Suprapubic skin (tissue), 4 donors: ENCODE measurements at regions not wholly inside any gene's neighbourhood (a gene's known extent, or its start where the extent isn't known, plus 50 kb on each side); places are given as distances from the start of the nearest gene placed in this dataset.

Source experiments
- EP300 ChIP-seq: sonication (generic); formaldehyde crosslinking; IDR thresholded peaks from one replicate; pipeline ENCODE4 v1.6.1; 2017; ENCODE audit warnings: antibody characterized with exemption
- POLR2A ChIP-seq, 2 donors: fragments of 450-650 bp; IDR thresholded peaks; one replicate each; pipeline ENCODE4 v1.6.1; 2017; ENCODE audit warnings: antibody characterized with exemption in 2 of 2, mild to moderate bottlenecking in 2 of 2, moderate library complexity in 2 of 2
- POLR2AphosphoS5 ChIP-seq, 3 donors: sonication (generic); formaldehyde crosslinking; IDR thresholded peaks; one replicate each; pipeline ENCODE4 v1.6.1; 2017; ENCODE audit warnings: antibody characterized with exemption in 3 of 3
- TF ChIP-seq, protein P1 (sequence below), 2 donors: fragments of 200-600 bp in 1 of 2; fragments of 450-650 bp in 1 of 2; sonication (generic) in 1 of 2; IDR thresholded peaks; one replicate each; pipeline ENCODE4 v1.5.1; 2016 to 2019; ENCODE audit warnings: antibody characterized with exemption in 2 of 2, mild to moderate bottlenecking in 1 of 2, moderate library complexity in 1 of 2

DNA sequence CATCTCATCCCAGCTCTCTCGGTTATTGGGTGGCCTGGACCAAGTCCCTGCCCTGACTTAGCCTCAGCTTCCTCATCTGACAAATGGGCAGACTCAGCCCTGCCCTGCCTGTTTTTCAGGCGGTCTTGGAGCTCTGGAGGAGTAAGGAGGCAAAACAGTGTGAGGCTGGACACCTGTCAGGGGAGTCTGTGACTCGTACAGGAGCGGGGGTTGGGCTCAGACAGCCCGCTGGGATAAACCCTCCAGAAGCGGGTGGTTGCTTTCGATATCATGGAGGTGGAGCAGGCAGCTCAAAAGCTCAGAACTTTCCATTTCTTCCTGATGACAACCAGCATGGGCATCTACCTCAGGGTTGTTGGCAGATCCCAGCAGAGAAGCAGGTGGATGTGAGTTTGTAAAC, 72.9 kb upstream of the GGTA1 start:
- TF ChIP-seq EP300 (no peak), POLR2AphosphoS5 (IDR thresholded peaks at IDR 0.05) (no peak), POLR2A (IDR thresholded peaks at IDR 0.05) (no peak)
- TF ChIP-seq, protein P1, sequence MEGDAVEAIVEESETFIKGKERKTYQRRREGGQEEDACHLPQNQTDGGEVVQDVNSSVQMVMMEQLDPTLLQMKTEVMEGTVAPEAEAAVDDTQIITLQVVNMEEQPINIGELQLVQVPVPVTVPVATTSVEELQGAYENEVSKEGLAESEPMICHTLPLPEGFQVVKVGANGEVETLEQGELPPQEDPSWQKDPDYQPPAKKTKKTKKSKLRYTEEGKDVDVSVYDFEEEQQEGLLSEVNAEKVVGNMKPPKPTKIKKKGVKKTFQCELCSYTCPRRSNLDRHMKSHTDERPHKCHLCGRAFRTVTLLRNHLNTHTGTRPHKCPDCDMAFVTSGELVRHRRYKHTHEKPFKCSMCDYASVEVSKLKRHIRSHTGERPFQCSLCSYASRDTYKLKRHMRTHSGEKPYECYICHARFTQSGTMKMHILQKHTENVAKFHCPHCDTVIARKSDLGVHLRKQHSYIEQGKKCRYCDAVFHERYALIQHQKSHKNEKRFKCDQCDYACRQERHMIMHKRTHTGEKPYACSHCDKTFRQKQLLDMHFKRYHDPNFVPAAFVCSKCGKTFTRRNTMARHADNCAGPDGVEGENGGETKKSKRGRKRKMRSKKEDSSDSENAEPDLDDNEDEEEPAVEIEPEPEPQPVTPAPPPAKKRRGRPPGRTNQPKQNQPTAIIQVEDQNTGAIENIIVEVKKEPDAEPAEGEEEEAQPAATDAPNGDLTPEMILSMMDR (IDR thresholded peaks at IDR 0.05): no peak
